ENCODE measurements at regions not wholly inside any gene's neighbourhood (a gene's known extent, or its start where the extent isn't known, plus 50 kb on each side); places are given as distances from the start of the nearest gene placed in this dataset.

DNA sequence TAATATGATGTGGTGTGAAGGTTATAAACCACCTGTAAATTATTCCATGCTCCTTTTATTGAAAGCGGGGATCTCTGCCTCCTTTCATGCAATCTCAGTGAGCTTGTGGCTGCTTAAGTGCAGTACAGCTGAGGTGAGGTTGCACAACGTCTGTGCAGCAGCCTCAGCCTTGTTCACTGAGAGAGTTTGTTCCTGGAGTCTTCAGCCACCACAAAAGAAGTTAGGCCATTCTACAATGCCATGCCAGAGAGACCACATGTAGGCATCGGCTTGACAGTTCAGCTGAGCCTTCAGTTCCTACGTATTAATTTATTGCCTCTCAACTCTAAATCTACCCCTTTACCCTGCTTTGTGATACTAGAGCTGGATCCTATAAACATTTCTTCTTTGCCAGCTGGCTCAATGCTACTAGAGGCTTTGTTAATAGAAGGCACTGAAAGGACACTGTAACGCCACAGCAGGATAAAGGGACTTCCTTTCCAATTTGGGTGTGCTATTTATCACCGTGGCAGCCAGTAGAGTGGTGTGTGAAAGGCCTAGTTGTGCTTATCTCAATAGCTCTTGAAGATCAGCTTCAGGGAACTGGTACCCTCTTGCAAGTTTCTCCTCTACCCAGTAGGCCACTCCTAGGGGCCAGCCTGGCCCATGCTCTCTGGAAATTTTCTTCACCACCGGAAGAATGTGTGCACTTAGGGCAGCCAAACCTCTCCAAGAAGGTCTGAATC lies 337.7 kb downstream of the IPO8 start:
- TF ChIP-seq, protein P1, sequence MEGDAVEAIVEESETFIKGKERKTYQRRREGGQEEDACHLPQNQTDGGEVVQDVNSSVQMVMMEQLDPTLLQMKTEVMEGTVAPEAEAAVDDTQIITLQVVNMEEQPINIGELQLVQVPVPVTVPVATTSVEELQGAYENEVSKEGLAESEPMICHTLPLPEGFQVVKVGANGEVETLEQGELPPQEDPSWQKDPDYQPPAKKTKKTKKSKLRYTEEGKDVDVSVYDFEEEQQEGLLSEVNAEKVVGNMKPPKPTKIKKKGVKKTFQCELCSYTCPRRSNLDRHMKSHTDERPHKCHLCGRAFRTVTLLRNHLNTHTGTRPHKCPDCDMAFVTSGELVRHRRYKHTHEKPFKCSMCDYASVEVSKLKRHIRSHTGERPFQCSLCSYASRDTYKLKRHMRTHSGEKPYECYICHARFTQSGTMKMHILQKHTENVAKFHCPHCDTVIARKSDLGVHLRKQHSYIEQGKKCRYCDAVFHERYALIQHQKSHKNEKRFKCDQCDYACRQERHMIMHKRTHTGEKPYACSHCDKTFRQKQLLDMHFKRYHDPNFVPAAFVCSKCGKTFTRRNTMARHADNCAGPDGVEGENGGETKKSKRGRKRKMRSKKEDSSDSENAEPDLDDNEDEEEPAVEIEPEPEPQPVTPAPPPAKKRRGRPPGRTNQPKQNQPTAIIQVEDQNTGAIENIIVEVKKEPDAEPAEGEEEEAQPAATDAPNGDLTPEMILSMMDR (IDR thresholded peaks at IDR 0.05 in 4 of 5, conservative IDR thresholded peaks at IDR 0.05 in 1 of 5), result no peak
- no peak for TF ChIP-seq POLR2A (IDR thresholded peaks at IDR 0.05)
